GM21737 (cell line): ENCODE measurements at regions not wholly inside any gene's neighbourhood (a gene's known extent, or its start where the extent isn't known, plus 50 kb on each side); places are given as distances from the start of the nearest gene placed in this dataset.

Experiments used
- ATAC-seq: cut with Tn5 transposase; IDR thresholded peaks from one replicate; pipeline ENCODE4 v1.9.1; 2021; ENCODE audit warnings: mild to moderate bottlenecking, moderate library complexity; ENCODE audit not compliant: unreplicated experiment

DNA sequence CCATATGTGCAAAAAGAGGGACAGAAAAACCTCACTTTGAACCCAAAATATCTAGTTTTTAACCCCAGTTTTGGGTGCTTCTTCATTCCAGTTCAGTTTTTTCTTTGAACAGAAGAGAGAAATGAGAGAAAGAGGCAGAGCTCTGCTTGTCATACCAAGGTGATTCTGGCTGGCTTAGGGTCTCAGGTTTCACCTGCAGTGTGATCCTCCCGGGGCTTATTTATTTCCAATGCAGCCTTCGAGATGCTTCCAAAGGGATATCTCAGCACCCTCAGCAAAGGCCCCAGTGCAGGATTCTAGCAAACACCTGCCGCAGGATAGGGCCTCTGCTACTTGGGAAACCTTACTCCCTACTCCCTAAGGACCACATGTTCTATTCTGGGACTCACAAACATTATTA is 131.3 kb downstream of the WDR11 start:
- ATAC-seq = no peak

GRCh38 chr10:120983721-120984120 is 132.6 kb downstream of the WDR11 start:
- no peak for ATAC-seq

DNA sequence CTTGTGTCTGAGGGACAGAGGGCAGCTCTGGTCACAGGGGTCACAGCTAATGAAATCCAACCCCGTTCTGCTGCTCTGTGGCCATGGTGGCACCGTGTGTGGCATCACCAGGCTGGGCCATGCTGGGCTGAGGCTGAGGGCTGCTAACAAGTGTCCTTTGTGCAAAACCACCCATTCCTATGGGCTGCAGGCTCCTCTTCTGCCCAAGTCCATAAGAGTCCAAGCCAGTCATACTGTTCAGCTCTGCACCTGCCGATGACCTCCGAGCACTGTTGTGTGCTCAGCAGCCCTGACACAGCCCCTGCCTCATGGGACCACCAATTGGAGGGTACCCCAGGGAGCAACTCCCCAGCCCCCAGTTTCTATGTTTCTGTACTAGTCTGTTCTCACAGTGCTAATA is 133.1 kb downstream of the WDR11 start:
- ATAC-seq = no peak

- no peak for ATAC-seq
These were observed 136.2 kb downstream of the WDR11 start for GRCh38 chr10:120987359-120987758.

DNA sequence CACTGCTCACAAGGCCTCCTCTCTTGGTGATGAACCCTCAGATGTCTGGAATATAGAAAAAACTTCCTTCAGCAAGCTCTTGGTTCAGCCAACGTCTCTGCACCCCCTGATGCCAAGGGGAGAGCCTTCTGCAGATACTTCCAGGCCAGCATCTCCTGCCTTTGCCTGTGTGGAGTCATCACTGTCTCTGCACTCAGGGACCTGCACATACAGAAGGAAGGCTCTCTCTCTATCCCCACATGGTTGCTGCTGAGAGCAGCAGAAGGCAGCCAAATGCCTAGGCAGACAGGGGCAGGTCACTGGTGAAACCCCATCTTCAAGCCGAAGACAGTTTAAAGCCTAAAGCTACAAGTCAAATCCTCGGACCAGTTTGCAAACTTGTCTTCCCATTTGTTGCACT is 137.6 kb downstream of the WDR11 start:
- no peak for ATAC-seq

DNA sequence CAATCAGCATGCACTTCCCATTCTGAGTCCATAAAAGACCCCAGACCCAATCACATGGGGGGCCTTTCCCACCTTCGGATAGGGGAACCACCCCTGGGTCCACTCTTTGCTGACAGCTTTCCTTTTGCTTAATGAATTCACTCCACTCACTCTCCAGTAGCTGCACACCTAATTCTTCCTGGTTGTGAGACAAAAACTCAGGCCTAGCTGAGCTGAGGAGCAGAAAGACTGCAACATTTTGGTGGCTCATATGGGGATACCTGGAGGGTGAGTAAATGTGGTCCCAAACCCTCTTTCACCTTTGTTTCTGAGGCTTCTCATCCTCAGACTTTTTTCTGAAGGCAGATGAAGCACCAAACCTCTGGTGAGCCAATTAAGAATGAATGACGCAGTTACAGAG is 138.1 kb downstream of the WDR11 start:
- no peak for ATAC-seq

GRCh38 chr10:120989996-120990598 is 138.9 kb downstream of the WDR11 start:
- ATAC-seq = no peak

GRCh38 chr10:120990831-120991230 is 139.7 kb downstream of the WDR11 start:
- ATAC-seq = no peak

- ATAC-seq = no peak
These were observed 141.9 kb downstream of the WDR11 start for GRCh38 chr10:120993089-120993488.

- no peak for ATAC-seq
These were observed 144.6 kb downstream of the WDR11 start for GRCh38 chr10:120995768-120996167.

DNA sequence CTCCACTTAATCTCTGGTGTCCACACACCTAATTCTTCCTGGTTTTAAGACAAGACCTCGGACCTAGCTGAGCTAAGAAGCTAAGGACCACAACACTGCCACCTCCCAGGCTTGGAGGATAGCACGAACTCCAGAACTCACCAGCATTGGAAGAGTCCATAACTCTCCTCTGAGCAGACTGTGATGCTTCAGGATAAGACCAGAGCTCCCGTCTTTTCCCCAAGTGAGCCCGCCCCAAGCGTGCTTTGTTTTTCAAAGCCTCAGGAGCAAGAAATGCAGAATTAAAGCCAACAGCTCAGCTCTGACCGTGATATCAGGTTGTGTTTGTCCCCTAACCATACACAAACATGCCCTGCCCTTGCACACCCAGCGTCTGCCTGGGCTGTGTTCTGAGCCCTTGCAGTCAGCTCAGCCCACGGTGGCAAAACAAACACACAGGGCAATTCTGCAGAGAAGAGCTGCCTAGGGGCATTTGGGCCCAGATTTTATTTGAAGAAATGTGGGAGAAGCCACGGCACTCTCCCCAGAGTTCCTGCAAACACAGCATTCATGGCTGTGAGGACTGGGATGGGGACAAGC is 145.4 kb downstream of the WDR11 start:
- no peak for ATAC-seq

- no peak for ATAC-seq
These were observed 146.2 kb downstream of the WDR11 start for GRCh38 chr10:120997313-120997712.

DNA sequence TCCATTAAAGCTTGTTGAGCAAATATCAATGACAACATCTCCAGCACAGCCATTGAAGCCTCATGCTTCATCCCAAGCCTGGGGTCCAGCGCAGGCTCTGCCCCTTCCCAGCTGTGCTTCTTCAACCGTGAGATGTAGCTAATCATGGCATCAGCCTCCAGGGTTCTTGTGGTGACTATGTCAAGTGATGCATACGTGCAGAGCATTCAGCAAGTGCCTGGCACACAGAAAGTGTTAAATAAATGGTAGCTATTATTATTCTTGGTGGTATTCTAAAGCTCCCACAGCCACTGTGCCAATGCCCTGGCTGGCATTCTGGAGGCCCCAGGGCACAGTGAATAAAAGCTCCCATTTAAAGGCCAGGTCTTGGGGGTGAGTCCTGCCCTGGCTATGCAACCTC is 146.6 kb downstream of the WDR11 start:
- ATAC-seq = no peak

DNA sequence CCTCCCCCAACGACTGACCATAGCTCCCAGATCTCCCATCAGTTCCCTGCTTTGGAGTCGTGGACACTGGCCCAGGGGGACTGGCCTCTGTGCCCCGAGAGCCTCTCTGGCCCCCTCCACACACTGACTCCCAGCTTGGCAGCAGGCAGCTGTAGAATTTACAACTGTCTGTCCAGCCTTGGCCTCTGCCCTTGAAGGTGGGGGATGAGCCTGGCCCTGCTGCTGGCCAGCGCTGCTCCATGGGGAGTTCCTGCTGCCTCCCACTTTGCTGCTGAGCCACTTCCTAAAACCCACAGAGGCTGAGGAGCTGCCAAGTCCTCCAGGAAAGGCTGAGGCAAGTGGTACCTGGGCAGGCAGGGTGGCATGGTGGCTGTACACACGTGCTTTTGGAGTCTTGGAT is 147.1 kb downstream of the WDR11 start:
- ATAC-seq = no peak

- no peak for ATAC-seq
These were observed 147.7 kb downstream of the WDR11 start for GRCh38 chr10:120998782-120999285.

- ATAC-seq = no peak
These were observed 148.7 kb downstream of the WDR11 start for GRCh38 chr10:120999868-121000267.

DNA sequence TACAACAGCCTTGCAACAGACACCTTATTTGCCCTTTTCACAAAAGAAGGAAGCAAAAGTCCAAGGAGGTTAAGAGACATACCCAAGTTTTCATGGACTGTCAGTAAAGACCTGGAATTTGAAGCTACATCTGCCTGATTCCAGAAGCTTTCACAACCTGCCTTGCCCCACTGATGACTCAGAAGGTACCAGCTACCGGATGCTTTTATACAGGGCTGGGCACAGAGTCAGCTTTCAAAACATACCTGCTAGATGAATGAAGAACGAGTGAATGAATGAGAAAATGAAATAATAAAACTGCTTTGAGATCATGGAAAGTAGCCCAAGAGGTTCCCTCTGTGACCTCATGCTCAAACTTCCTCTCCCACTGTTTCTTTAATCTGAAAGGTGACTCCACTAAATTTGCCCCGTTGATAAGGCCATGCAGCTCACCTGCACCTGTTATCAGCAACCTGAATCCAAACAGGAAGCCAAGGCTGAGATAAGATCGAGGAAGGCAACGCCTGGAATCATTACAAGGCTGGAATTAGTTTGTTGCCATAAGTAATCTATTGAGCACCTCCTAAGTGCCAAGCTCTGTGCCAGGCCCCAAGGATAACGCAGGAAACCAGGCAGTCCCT is 151.5 kb downstream of the WDR11 start:
- ATAC-seq = no peak

- ATAC-seq = no peak
These were observed 154.9 kb downstream of the WDR11 start for GRCh38 chr10:121005948-121006587.

- ATAC-seq = no peak
These were observed 156.1 kb downstream of the WDR11 start for GRCh38 chr10:121007264-121007663.

DNA sequence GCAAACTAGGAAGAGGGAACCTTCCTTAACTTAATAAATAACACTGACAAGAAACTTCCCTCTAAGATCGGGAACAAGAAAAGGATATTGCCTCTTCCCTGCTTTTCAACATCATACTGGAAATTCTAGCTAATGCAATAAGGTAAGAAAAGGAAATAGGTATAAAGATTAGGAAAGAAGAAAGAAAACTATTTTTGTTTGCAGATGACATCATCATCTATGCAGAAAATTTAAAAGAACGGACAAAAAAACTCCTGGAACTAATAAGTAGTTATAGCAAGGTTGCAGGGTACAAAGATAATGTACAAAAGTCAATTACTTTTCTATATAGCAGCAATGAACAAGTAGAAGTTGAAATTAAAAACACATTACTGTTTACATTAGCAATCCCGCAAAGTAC is 164.8 kb downstream of the WDR11 start:
- no peak for ATAC-seq

DNA sequence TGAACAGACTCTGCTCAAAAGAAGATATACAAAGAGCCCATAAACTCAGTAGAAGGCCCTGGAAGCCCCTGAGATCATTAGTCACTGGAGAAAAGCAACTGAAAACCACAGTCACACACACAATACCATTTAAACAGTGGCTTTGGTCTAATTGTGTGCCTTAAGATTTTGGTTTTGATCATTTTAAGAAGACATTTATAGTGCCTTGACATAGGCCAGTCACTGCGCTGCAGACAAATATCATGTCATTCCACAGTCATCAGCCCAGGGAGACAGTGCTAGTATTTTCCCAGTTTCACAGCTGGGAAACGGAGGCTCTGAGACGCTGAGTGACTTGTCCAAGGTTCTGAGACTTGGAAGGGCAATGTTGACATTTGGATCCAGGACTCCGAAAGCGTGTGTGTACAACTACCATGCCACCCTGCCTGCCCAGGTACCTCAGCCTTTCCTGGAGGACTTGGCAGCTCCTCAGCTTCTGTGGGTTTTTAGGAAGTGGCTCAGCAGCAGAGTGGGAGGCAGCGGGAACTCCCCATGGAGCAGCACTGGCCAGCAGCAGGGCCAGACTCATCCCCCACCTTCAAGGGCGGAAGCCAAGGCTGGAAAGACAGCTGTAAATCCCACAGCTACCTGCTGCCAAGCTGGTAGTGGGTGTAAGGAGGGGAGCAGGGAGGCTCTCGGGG is 173.9 kb downstream of the WDR11 start:
- no peak for ATAC-seq
